ENCODE measurements at regions not wholly inside any gene's neighbourhood (a gene's known extent, or its start where the extent isn't known, plus 50 kb on each side); places are given as distances from the start of the nearest gene placed in this dataset.

- TF ChIP-seq ZNF441 (CRISPR knock-in tag; IDR thresholded peaks at IDR 0.05; ENCODE audit: borderline replicate concordance) (peak; percentile 50; the same call in 1 of the 2 replicates), SIX4 (CRISPR knock-in tag; IDR thresholded peaks at IDR 0.05) (peak; percentile 81), GTF2F1 (IDR thresholded peaks at IDR 0.05; ENCODE audit: low read length) (peak; percentile 74; the same call in 1 of the 2 replicates), GABPB1 (CRISPR knock-in tag; IDR thresholded peaks at IDR 0.05) (peak; percentile 55), SP5 (CRISPR knock-in tag; IDR thresholded peaks at IDR 0.05; ENCODE audit: borderline replicate concordance, low read depth) (peak; percentile 98), ZSCAN20 (CRISPR knock-in tag; IDR thresholded peaks at IDR 0.05; ENCODE audit: borderline replicate concordance) (peak; percentile 52; the same call in 1 of the 2 replicates), ZNF382 (CRISPR knock-in tag; IDR thresholded peaks at IDR 0.05; ENCODE audit: borderline replicate concordance) (no peak), HNRNPK (IDR thresholded peaks at IDR 0.05; ENCODE audit: low read depth, low read length, poor library complexity, severe bottlenecking) (peak; percentile 30), HHEX (CRISPR knock-in tag; IDR thresholded peaks at IDR 0.05) (peak; percentile 74; the same call in 1 of the 2 replicates), ZSCAN21 (CRISPR knock-in tag; IDR thresholded peaks at IDR 0.05; ENCODE audit: borderline replicate concordance) (peak; percentile 98), ZFY (CRISPR knock-in tag; IDR thresholded peaks at IDR 0.05) (peak; percentile 85), NAIF1 (CRISPR knock-in tag; IDR thresholded peaks at IDR 0.05; ENCODE audit: borderline replicate concordance) (0 out of 2 replicates have a peak, but pooled peaks have one; percentile 4), ZNF891 (CRISPR knock-in tag; IDR thresholded peaks at IDR 0.05) (peak; percentile 45; the same call in 1 of the 2 replicates), ZZZ3 (CRISPR knock-in tag; IDR thresholded peaks at IDR 0.05; ENCODE audit: borderline replicate concordance) (no peak), XBP1 (CRISPR knock-in tag; IDR thresholded peaks at IDR 0.05) (peak; percentile 96; the same call in 1 of the 2 replicates), SIX1 (CRISPR knock-in tag; IDR thresholded peaks at IDR 0.05; ENCODE audit: borderline replicate concordance) (peak; percentile 72), ZNF83 (CRISPR knock-in tag; IDR thresholded peaks at IDR 0.05; ENCODE audit: borderline replicate concordance) (no peak), ZNF788 (CRISPR knock-in tag; IDR thresholded peaks at IDR 0.05; ENCODE audit: borderline replicate concordance) (peak; percentile 88; the same call in 1 of the 2 replicates), ZNF264 (CRISPR knock-in tag; IDR thresholded peaks at IDR 0.05) (peak; percentile 78; the same call in 1 of the 2 replicates), ZMYM3 (CRISPR knock-in tag; IDR thresholded peaks at IDR 0.05) (peak; percentile 90), SRSF1 (optimal IDR thresholded peaks at IDR 0.05; ENCODE audit: low read depth, low read length) (no peak), NR0B2 (CRISPR knock-in tag; IDR thresholded peaks at IDR 0.05) (no peak), ZNF564 (CRISPR knock-in tag; IDR thresholded peaks at IDR 0.05) (0 out of 2 replicates have a peak, but pooled peaks have one; percentile 16), ZBTB26 (CRISPR knock-in tag; IDR thresholded peaks at IDR 0.05; ENCODE audit: borderline replicate concordance) (peak; percentile 85; the same call in 1 of the 2 replicates), SOX5 (CRISPR knock-in tag; IDR thresholded peaks at IDR 0.05; ENCODE audit: borderline replicate concordance) (peak; percentile 84), IRF2 (CRISPR knock-in tag; IDR thresholded peaks at IDR 0.05) (peak; percentile 93), ZFP41 (CRISPR knock-in tag; IDR thresholded peaks at IDR 0.05; ENCODE audit: borderline replicate concordance) (no peak), ZNF329 (CRISPR knock-in tag; IDR thresholded peaks at IDR 0.05; ENCODE audit: low read depth) (peak; percentile 61; the same call in 1 of the 2 replicates), ZNF138 (CRISPR knock-in tag; IDR thresholded peaks at IDR 0.05; ENCODE audit: low read depth) (no peak)
- TF ChIP-seq, protein P1, sequence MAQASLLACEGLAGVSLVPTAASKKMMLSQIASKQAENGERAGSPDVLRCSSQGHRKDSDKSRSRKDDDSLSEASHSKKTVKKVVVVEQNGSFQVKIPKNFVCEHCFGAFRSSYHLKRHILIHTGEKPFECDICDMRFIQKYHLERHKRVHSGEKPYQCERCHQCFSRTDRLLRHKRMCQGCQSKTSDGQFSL (CRISPR knock-in tag; IDR thresholded peaks at IDR 0.05) = peak; percentile 83
These were observed 251.9 kb downstream of the SEC14L1 start (continued) for GRCh38 chr17:77392376-77393273.

All from HepG2 (cell line).